ENCODE measurements at regions not wholly inside any gene's neighbourhood (a gene's known extent, or its start where the extent isn't known, plus 50 kb on each side); places are given as distances from the start of the nearest gene placed in this dataset.

GRCh38 chr13:68692049-68692448 lies 1415.6 kb upstream of the ATXN8OS start:
- Histone ChIP-seq H3K27me3 (ENCODE audit: control insufficient read depth in 2 of 2, insufficient read depth in 2 of 2, low read length in 2 of 2) (no peaks in the 10 kb centered on the region), H3K79me2 (ENCODE audit: control insufficient read depth, insufficient read depth, low read length) (no peaks in the 10 kb centered on the region), H2AFZ (ENCODE audit: low read depth, low read length) (peak overlapping the region; percentile 51), H3K4me1 (replicated peaks in 1 of 2; ENCODE audit: control insufficient read depth in 2 of 2, insufficient read depth in 2 of 2, low read length in 2 of 2) (peaks cover 0 to 2% of the 10 kb centered on the region in 2 experiments; a peak in 2 of 5 replicates), H3K9me1 (ENCODE audit: control insufficient read depth, insufficient read depth, low read length) (no peaks in the 10 kb centered on the region), H3K4me3 (no peak overlapping the region), H3K4me2 (ENCODE audit: insufficient read depth, low read length) (no peak overlapping the region), H3K9ac (ENCODE audit: insufficient read depth in 1 of 2, low read depth in 2 of 2, low read length in 2 of 2) (no peak overlapping the region), H3K36me3 (ENCODE audit: control insufficient read depth, insufficient read depth, low read length) (no peaks in the 10 kb centered on the region), H3K27ac (ENCODE audit: extremely low read depth, low read depth, low read length) (no peak overlapping the region), H3K9me3 (replicated peaks; ENCODE audit: control insufficient read depth, insufficient read depth, low read depth, low read length) (no peaks in the 10 kb centered on the region), H4K20me1 (replicated peaks; ENCODE audit: control insufficient read depth, insufficient read depth, low read length) (no peaks in the 10 kb centered on the region)
- WGBS (ENCODE audit: insufficient coverage, low coverage, missing lambda C conversion rate) = 60% methylated on average over 1 of the region's 1 CpG
- FAIRE-seq (no peak), DNase-seq (ENCODE audit: extremely low read depth in 1 of 4, low spot score in 3 of 4) (no peak), ATAC-seq (no peak)
- BruUV-seq (replicated peaks) = no TSS peak
- POLR2A ChIA-PET = no interaction called here
- in situ Hi-C loops (cut with MboI) (no loop called here), intact Hi-C loops (cut with micrococcal nuclease) (no loop called here)
- CTCF ChIA-PET (ENCODE audit: low intra/inter-chr PET ratio) = no interaction called here
- TF ChIP-seq NFE2 (IDR thresholded peaks at IDR 0.05; ENCODE audit: low read depth) (peak; percentile 34), MAFF (IDR thresholded peaks at IDR 0.05; ENCODE audit: low read length) (peak; percentile 5; the same call in 1 of the 2 replicates), ZNF764 (CRISPR knock-in tag; IDR thresholded peaks at IDR 0.05; ENCODE audit: low read depth) (no peak), NFIC (IDR thresholded peaks at IDR 0.05) (no peak), CHD1 (IDR thresholded peaks at IDR 0.05; ENCODE audit: low read length) (no peak), ZNF165 (CRISPR knock-in tag; IDR thresholded peaks at IDR 0.05; ENCODE audit: borderline replicate concordance) (no peak), PHF21A (IDR thresholded peaks at IDR 0.05; ENCODE audit: borderline replicate concordance, low read depth) (no peak), BMI1 (IDR thresholded peaks at IDR 0.05; ENCODE audit: low read length) (no peak), CBFB (CRISPR knock-in tag; IDR thresholded peaks at IDR 0.05) (no peak), MTA3 (IDR thresholded peaks at IDR 0.05; ENCODE audit: borderline replicate concordance) (no peak), EGR1 (conservative IDR thresholded peaks at IDR 0.05) (no peak), C11orf30 (IDR thresholded peaks at IDR 0.05; ENCODE audit: low read depth) (peak; percentile 30; the same call in 1 of the 2 replicates), GABPB1 (CRISPR knock-in tag; IDR thresholded peaks at IDR 0.05) (no peak), XRCC5 (IDR thresholded peaks at IDR 0.05; ENCODE audit: low read depth, low read length) (no peak), NR2F6 (CRISPR knock-in tag; IDR thresholded peaks at IDR 0.05) (no peak), ZNF449 (CRISPR knock-in tag; IDR thresholded peaks at IDR 0.05) (no peak), CHD4 (IDR thresholded peaks at IDR 0.05; ENCODE audit: insufficient read depth, insufficient replicate concordance, low read depth, low read length, poor library complexity, severe bottlenecking) (no peak), MAFG (tag; conservative IDR thresholded peaks at IDR 0.05) (peak; percentile 33; the same call in 1 of the 2 replicates), RBBP5 (IDR thresholded peaks at IDR 0.05; ENCODE audit: borderline replicate concordance, insufficient read depth, low read length, poor library complexity, severe bottlenecking) (no peak)
- TF ChIP-seq, protein P1, sequence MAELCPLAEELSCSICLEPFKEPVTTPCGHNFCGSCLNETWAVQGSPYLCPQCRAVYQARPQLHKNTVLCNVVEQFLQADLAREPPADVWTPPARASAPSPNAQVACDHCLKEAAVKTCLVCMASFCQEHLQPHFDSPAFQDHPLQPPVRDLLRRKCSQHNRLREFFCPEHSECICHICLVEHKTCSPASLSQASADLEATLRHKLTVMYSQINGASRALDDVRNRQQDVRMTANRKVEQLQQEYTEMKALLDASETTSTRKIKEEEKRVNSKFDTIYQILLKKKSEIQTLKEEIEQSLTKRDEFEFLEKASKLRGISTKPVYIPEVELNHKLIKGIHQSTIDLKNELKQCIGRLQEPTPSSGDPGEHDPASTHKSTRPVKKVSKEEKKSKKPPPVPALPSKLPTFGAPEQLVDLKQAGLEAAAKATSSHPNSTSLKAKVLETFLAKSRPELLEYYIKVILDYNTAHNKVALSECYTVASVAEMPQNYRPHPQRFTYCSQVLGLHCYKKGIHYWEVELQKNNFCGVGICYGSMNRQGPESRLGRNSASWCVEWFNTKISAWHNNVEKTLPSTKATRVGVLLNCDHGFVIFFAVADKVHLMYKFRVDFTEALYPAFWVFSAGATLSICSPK (IDR thresholded peaks at IDR 0.05; ENCODE audit: borderline replicate concordance) = no peak

Measured in K562 (cell line).